ENCODE measurements at regions not wholly inside any gene's neighbourhood (a gene's known extent, or its start where the extent isn't known, plus 50 kb on each side); places are given as distances from the start of the nearest gene placed in this dataset.

DNA sequence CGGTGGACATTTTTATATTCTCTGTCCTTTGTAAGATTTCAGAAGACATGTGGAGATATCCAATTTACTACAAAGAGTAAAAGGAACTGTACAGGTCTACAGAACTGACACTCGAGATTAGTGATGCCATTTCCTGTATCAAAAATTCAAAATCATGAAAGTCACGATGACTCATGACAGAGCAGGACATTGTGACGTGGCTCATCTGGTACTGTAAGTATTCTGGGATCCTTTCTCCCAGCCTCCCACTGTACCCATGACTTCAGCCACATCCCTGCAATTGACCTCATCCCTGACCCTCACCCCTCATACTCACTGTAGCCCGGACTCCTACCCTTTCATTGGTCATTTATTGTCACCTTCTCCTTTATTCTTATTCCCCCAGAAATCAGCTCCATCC is 736.5 kb downstream of the EPHA4 start:
- WGBS: 60% methylated on average over 5 of the region's 5 CpGs
- Histone ChIP-seq H3K9me3 (ENCODE audit: control insufficient read depth, low read length) (no peaks in the 10 kb centered on the region), H3K27me3 (ENCODE audit: control insufficient read depth, insufficient read depth) (no peaks in the 10 kb centered on the region), H3K27ac (ENCODE audit: low read length) (no peak overlapping the region), H3K4me3 (ENCODE audit: low read length) (no peak overlapping the region), H3K4me1 (ENCODE audit: control insufficient read depth, insufficient read depth, low read length) (peaks cover 2% of the 10 kb centered on the region)
- ATAC-seq (no peak), DNase-seq (no peak)
- intact Hi-C loops (cut with DNase I): no loop called here

DNA sequence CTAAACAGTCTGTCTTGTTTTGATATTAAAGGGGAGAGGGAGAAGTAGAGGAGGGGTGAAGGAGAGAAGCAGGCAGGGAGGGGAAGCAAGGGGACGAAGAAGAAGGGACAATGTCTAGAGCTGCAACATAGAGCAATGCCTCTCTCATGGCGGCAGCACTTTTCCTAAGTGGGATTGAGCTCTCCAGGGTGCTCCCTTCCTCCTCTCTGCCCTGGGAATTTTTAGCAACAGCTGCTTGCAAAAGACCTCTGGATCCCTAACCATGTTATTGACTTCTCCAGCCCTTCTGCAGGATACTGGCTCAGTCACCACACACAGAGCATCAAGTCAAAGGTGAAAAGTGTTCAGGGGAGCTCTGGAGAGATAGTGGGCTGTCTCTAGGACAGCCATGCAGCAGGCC is 734.9 kb downstream of the EPHA4 start:
- DNase-seq (no peak), ATAC-seq (peak in 1 of 2 donors; percentile 31)
- H3K27ac ChIP-seq (ENCODE audit: low read length): no peak overlapping the region
- intact Hi-C loops (cut with DNase I): no loop called here
- 64% methylated on average over 2 of the region's 2 CpGs for WGBS
- H3K9me3 ChIP-seq (ENCODE audit: control insufficient read depth, low read length): no peaks in the 10 kb centered on the region
- H3K4me1 ChIP-seq (ENCODE audit: control insufficient read depth, insufficient read depth, low read length): peaks cover 2% of the 10 kb centered on the region
- no peaks in the 10 kb centered on the region for H3K27me3 ChIP-seq (ENCODE audit: control insufficient read depth, insufficient read depth)
- H3K4me3 ChIP-seq (ENCODE audit: low read length): no peak overlapping the region

- 92% methylated on average over 4 of the region's 4 CpGs for WGBS
- H3K27me3 ChIP-seq (ENCODE audit: control insufficient read depth, insufficient read depth): no peaks in the 10 kb centered on the region
- no peaks in the 10 kb centered on the region for H3K4me1 ChIP-seq (ENCODE audit: control insufficient read depth, insufficient read depth, low read length)
- intact Hi-C loops (cut with DNase I): no loop called here
- ATAC-seq (no peak), DNase-seq (no peak)
- no peak overlapping the region for H3K4me3 ChIP-seq (ENCODE audit: low read length)
- no peak overlapping the region for H3K27ac ChIP-seq (ENCODE audit: low read length)
- H3K9me3 ChIP-seq (ENCODE audit: control insufficient read depth, low read length): no peaks in the 10 kb centered on the region
Observed at GRCh38 chr2:220842901-220843665, 729.0 kb downstream of the EPHA4 start.

GRCh38 chr2:220845766-220846273 is 726.3 kb downstream of the EPHA4 start:
- H3K27ac ChIP-seq (ENCODE audit: low read length): no peak overlapping the region
- intact Hi-C loops (cut with DNase I): no loop called here
- H3K4me3 ChIP-seq (ENCODE audit: low read length): no peak overlapping the region
- no peak for ATAC-seq
- H3K27me3 ChIP-seq (ENCODE audit: control insufficient read depth, insufficient read depth): no peaks in the 10 kb centered on the region
- WGBS: 94% methylated on average over 1 of the region's 1 CpG
- no peaks in the 10 kb centered on the region for H3K4me1 ChIP-seq (ENCODE audit: control insufficient read depth, insufficient read depth, low read length)
- no peaks in the 10 kb centered on the region for H3K9me3 ChIP-seq (ENCODE audit: control insufficient read depth, low read length)
- no peak for DNase-seq

GRCh38 chr2:220847006-220847405 is 725.1 kb downstream of the EPHA4 start:
- 58% methylated on average over 3 of the region's 3 CpGs for WGBS
- H3K4me3 ChIP-seq (ENCODE audit: low read length): no peak overlapping the region
- intact Hi-C loops (cut with DNase I): no loop called here
- DNase-seq (no peak), ATAC-seq (no peak)
- no peaks in the 10 kb centered on the region for H3K27me3 ChIP-seq (ENCODE audit: control insufficient read depth, insufficient read depth)
- H3K4me1 ChIP-seq (ENCODE audit: control insufficient read depth, insufficient read depth, low read length): no peaks in the 10 kb centered on the region
- no peaks in the 10 kb centered on the region for H3K9me3 ChIP-seq (ENCODE audit: control insufficient read depth, low read length)
- no peak overlapping the region for H3K27ac ChIP-seq (ENCODE audit: low read length)

GRCh38 chr2:220847589-220847988 is 724.5 kb downstream of the EPHA4 start:
- no peak overlapping the region for H3K27ac ChIP-seq (ENCODE audit: low read length)
- H3K9me3 ChIP-seq (ENCODE audit: control insufficient read depth, low read length): no peaks in the 10 kb centered on the region
- no peaks in the 10 kb centered on the region for H3K4me1 ChIP-seq (ENCODE audit: control insufficient read depth, insufficient read depth, low read length)
- ATAC-seq (no peak), DNase-seq (no peak)
- intact Hi-C loops (cut with DNase I): no loop called here
- WGBS: 73% methylated on average over 4 of the region's 4 CpGs
- H3K27me3 ChIP-seq (ENCODE audit: control insufficient read depth, insufficient read depth): no peaks in the 10 kb centered on the region
- no peak overlapping the region for H3K4me3 ChIP-seq (ENCODE audit: low read length)

GRCh38 chr2:220849433-220849832 is 722.7 kb downstream of the EPHA4 start:
- Histone ChIP-seq H3K27me3 (ENCODE audit: control insufficient read depth, insufficient read depth) (no peaks in the 10 kb centered on the region), H3K4me3 (ENCODE audit: low read length) (no peak overlapping the region), H3K4me1 (ENCODE audit: control insufficient read depth, insufficient read depth, low read length) (no peaks in the 10 kb centered on the region), H3K9me3 (ENCODE audit: control insufficient read depth, low read length) (no peaks in the 10 kb centered on the region), H3K27ac (ENCODE audit: low read length) (no peak overlapping the region)
- WGBS: 89% methylated on average over 5 of the region's 5 CpGs
- intact Hi-C loops (cut with DNase I): no loop called here
- ATAC-seq (no peak), DNase-seq (no peak)

DNA sequence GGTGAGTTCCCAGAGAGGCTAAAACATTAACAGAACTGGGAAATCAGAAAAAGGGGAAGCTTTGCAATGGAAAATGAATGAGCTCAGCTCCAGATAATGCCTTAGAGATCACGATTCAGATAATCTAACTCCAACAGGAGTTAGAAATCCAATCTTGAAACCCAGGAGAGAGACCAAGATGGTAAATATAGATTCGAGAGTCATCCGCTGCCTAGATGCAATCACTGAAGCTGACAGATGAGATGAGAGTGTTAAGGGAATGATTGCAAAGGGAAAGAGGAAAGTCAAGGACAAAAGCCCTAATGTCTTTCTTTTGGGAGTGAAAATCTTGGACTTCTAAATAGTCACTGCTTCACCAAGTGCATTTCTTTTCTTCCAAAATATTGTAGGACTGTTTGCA is 722.0 kb downstream of the EPHA4 start:
- WGBS: 59% methylated on average over 3 of the region's 3 CpGs
- H3K27ac ChIP-seq (ENCODE audit: low read length): no peak overlapping the region
- intact Hi-C loops (cut with DNase I): no loop called here

GRCh38 chr2:220855296-220855695 is 716.8 kb downstream of the EPHA4 start:
- DNase-seq (no peak), ATAC-seq (peak; percentile 70)
- intact Hi-C loops (cut with DNase I): no loop called here

More for the DNA sequence above, 722.0 kb downstream of the EPHA4 start:
- no peaks in the 10 kb centered on the region for H3K27me3 ChIP-seq (ENCODE audit: control insufficient read depth, insufficient read depth)
- H3K4me1 ChIP-seq (ENCODE audit: control insufficient read depth, insufficient read depth, low read length): no peaks in the 10 kb centered on the region
- DNase-seq: no peak
- no peak for ATAC-seq
- no peak overlapping the region for H3K4me3 ChIP-seq (ENCODE audit: low read length)
- H3K9me3 ChIP-seq (ENCODE audit: control insufficient read depth, low read length): no peaks in the 10 kb centered on the region

DNA sequence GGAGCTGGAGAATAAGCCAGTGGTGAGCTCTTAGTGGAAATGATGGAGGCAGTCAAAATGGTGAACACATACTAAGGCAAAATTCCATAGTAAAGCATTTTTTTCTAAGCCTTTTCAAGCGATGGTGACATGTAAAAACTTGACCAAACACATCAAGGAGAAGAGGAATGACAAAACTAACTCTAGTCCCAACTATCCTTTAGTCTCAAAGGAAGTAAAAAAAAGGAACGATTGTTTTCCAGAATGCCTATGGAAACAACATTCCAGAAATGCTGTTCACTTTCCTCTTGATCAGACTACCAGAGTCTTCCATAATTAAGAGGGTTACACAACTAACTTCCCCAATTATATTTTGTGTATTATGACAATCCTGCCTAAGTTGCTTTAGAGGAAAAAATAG is 715.6 kb downstream of the EPHA4 start:
- WGBS: 81% methylated on average over 2 of the region's 2 CpGs
- DNase-seq (no peak), ATAC-seq (no peak)
- Histone ChIP-seq H3K27me3 (ENCODE audit: control insufficient read depth, insufficient read depth) (no peaks in the 10 kb centered on the region), H3K4me1 (ENCODE audit: control insufficient read depth, insufficient read depth, low read length) (peaks cover 2% of the 10 kb centered on the region), H3K27ac (ENCODE audit: low read length) (no peak overlapping the region), H3K4me3 (ENCODE audit: low read length) (no peak overlapping the region), H3K9me3 (ENCODE audit: control insufficient read depth, low read length) (no peaks in the 10 kb centered on the region)
- intact Hi-C loops (cut with DNase I): no loop called here

More at GRCh38 chr2:220855296-220855695, 716.8 kb downstream of the EPHA4 start:
- Histone ChIP-seq H3K4me1 (ENCODE audit: control insufficient read depth, insufficient read depth, low read length) (peaks cover 2% of the 10 kb centered on the region), H3K9me3 (ENCODE audit: control insufficient read depth, low read length) (no peaks in the 10 kb centered on the region), H3K27me3 (ENCODE audit: control insufficient read depth, insufficient read depth) (no peaks in the 10 kb centered on the region), H3K4me3 (ENCODE audit: low read length) (no peak overlapping the region), H3K27ac (ENCODE audit: low read length) (no peak overlapping the region)
- WGBS: 47% methylated on average over 2 of the region's 2 CpGs

DNA sequence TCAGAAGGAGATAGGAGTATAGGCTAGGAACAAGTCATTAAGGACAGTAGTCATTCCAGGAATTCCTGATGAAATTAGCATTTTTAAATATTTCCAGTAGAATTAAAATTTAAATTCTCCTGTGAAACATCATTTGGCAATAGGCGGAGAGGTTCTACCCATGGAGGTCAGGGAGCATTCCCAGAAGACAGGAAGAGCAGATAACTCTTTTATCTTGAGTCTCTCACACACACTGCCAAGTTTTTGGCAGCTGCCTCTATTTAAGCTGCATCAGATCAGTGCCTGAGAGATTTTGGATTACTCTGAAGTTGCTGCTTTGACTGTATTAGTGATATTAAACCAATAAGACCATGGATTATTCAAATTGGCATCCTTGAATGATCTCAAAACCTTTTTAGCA is 714.7 kb downstream of the EPHA4 start:
- no peaks in the 10 kb centered on the region for H3K9me3 ChIP-seq (ENCODE audit: control insufficient read depth, low read length)
- no peaks in the 10 kb centered on the region for H3K27me3 ChIP-seq (ENCODE audit: control insufficient read depth, insufficient read depth)
- 34% methylated on average over 1 of the region's 1 CpG for WGBS
- no peak for DNase-seq
- H3K4me3 ChIP-seq (ENCODE audit: low read length): no peak overlapping the region
- H3K4me1 ChIP-seq (ENCODE audit: control insufficient read depth, insufficient read depth, low read length): peaks cover 2% of the 10 kb centered on the region
- H3K27ac ChIP-seq (ENCODE audit: low read length): no peak overlapping the region
- ATAC-seq: peak in 1 of 2 donors; percentile 32
- intact Hi-C loops (cut with DNase I): no loop called here
